ES-I3 (cell line): ENCODE measurements at regions not wholly inside any gene's neighbourhood (a gene's known extent, or its start where the extent isn't known, plus 50 kb on each side); places are given as distances from the start of the nearest gene placed in this dataset.

ENCODE experiments used
- H3K36me3 ChIP-seq: 2 replicates; pipeline ENCODE4 v1.6.1; 2013; ENCODE audit warnings: mild to moderate bottlenecking, low read length, control low read depth, moderate library complexity; ENCODE audit not compliant: insufficient read depth
- H3K4me1 ChIP-seq: 2 replicates; pipeline ENCODE4 v1.6.1; 2013; ENCODE audit warnings: mild to moderate bottlenecking, control low read depth, low read length; ENCODE audit not compliant: insufficient read depth
- H3K9ac ChIP-seq: 2 replicates; pipeline ENCODE4 v1.6.1; 2013; ENCODE audit warnings: low read depth, mild to moderate bottlenecking, low read length, moderate library complexity
- H3K9me3 ChIP-seq: 2 replicates; pipeline ENCODE4 v1.6.1; 2013; ENCODE audit warnings: mild to moderate bottlenecking, low read length, moderate library complexity; ENCODE audit not compliant: control insufficient read depth, insufficient read depth

- Histone ChIP-seq H3K36me3 (no peaks in the 10 kb centered on the region), H3K9ac (no peak overlapping the region), H3K9me3 (no peaks in the 10 kb centered on the region), H3K4me1 (peaks cover 21% of the 10 kb centered on the region)
These were observed 234.3 kb upstream of the TANK start for GRCh38 chr2:160925956-160926355.

- Histone ChIP-seq H3K9me3 (no peaks in the 10 kb centered on the region), H3K36me3 (no peaks in the 10 kb centered on the region), H3K9ac (no peak overlapping the region), H3K4me1 (peaks cover 18% of the 10 kb centered on the region)
These were observed 232.9 kb upstream of the TANK start for GRCh38 chr2:160927324-160927723.

- Histone ChIP-seq H3K36me3 (no peaks in the 10 kb centered on the region), H3K4me1 (peaks cover 23% of the 10 kb centered on the region), H3K9me3 (no peaks in the 10 kb centered on the region), H3K9ac (no peak overlapping the region)
These were observed 231.3 kb upstream of the TANK start for GRCh38 chr2:160928854-160929301.

- Histone ChIP-seq H3K9ac (no peak overlapping the region), H3K9me3 (no peaks in the 10 kb centered on the region), H3K4me1 (peaks cover 9% of the 10 kb centered on the region; the same call in 1 of the 2 replicates), H3K36me3 (no peaks in the 10 kb centered on the region)
These were observed 228.7 kb upstream of the TANK start for GRCh38 chr2:160931531-160931930.

GRCh38 chr2:160932960-160933359, 227.3 kb upstream of the TANK start:
- H3K9ac ChIP-seq, result no peak overlapping the region
- H3K4me1 ChIP-seq, result peaks cover 9% of the 10 kb centered on the region; the same call in 1 of the 2 replicates
- no peaks in the 10 kb centered on the region for H3K36me3 ChIP-seq
- H3K9me3 ChIP-seq, result no peaks in the 10 kb centered on the region

GRCh38 chr2:160934263-160934662, 226.0 kb upstream of the TANK start:
- no peaks in the 10 kb centered on the region for H3K36me3 ChIP-seq
- peaks cover 9% of the 10 kb centered on the region; the same call in 1 of the 2 replicates for H3K4me1 ChIP-seq
- H3K9me3 ChIP-seq, result no peaks in the 10 kb centered on the region
- H3K9ac ChIP-seq, result no peak overlapping the region

- Histone ChIP-seq H3K4me1 (peaks cover 9% of the 10 kb centered on the region; the same call in 1 of the 2 replicates), H3K36me3 (no peaks in the 10 kb centered on the region), H3K9ac (no peak overlapping the region)
These were observed 225.2 kb upstream of the TANK start for GRCh38 chr2:160934991-160935390.

GRCh38 chr2:160936044-160936806, 224.0 kb upstream of the TANK start:
- Histone ChIP-seq H3K9me3 (no peaks in the 10 kb centered on the region), H3K9ac (no peak overlapping the region), H3K4me1 (peaks cover 9% of the 10 kb centered on the region; the same call in 1 of the 2 replicates), H3K36me3 (no peaks in the 10 kb centered on the region)

More at GRCh38 chr2:160934991-160935390, 225.2 kb upstream of the TANK start:
- H3K9me3 ChIP-seq, result no peaks in the 10 kb centered on the region

GRCh38 chr2:160940271-160940670, 220.0 kb upstream of the TANK start:
- no peak overlapping the region for H3K9ac ChIP-seq
- H3K9me3 ChIP-seq, result no peaks in the 10 kb centered on the region
- H3K36me3 ChIP-seq, result no peaks in the 10 kb centered on the region
- peaks cover 8% of the 10 kb centered on the region; the same call in 1 of the 2 replicates for H3K4me1 ChIP-seq

GRCh38 chr2:160940699-160941098, 219.5 kb upstream of the TANK start:
- peaks cover 8% of the 10 kb centered on the region; the same call in 1 of the 2 replicates for H3K4me1 ChIP-seq
- no peak overlapping the region for H3K9ac ChIP-seq
- no peaks in the 10 kb centered on the region for H3K36me3 ChIP-seq
- no peaks in the 10 kb centered on the region for H3K9me3 ChIP-seq

- Histone ChIP-seq H3K9me3 (no peaks in the 10 kb centered on the region), H3K9ac (no peak overlapping the region)
These were observed 218.9 kb upstream of the TANK start for GRCh38 chr2:160941290-160941846.

GRCh38 chr2:160942476-160943142, 217.6 kb upstream of the TANK start:
- Histone ChIP-seq H3K9ac (no peak overlapping the region), H3K9me3 (no peaks in the 10 kb centered on the region), H3K4me1 (peaks cover 8% of the 10 kb centered on the region; the same call in 1 of the 2 replicates), H3K36me3 (no peaks in the 10 kb centered on the region)

More at GRCh38 chr2:160941290-160941846, 218.9 kb upstream of the TANK start:
- H3K4me1 ChIP-seq, result peaks cover 8% of the 10 kb centered on the region; the same call in 1 of the 2 replicates
- no peaks in the 10 kb centered on the region for H3K36me3 ChIP-seq

- no peaks in the 10 kb centered on the region for H3K9me3 ChIP-seq
- H3K9ac ChIP-seq, result no peak overlapping the region
- no peaks in the 10 kb centered on the region for H3K36me3 ChIP-seq
- peaks cover 8% of the 10 kb centered on the region; the same call in 1 of the 2 replicates for H3K4me1 ChIP-seq
These were observed 216.8 kb upstream of the TANK start for GRCh38 chr2:160943414-160943813.

GRCh38 chr2:160952464-160953254, 207.6 kb upstream of the TANK start:
- no peaks in the 10 kb centered on the region for H3K36me3 ChIP-seq
- no peak overlapping the region for H3K9ac ChIP-seq
- H3K4me1 ChIP-seq, result no peaks in the 10 kb centered on the region
- no peaks in the 10 kb centered on the region for H3K9me3 ChIP-seq
